ENCODE measurements at regions not wholly inside any gene's neighbourhood (a gene's known extent, or its start where the extent isn't known, plus 50 kb on each side); places are given as distances from the start of the nearest gene placed in this dataset.

GRCh38 chr17:54153423-54153822 is 330.7 kb downstream of the KIF2B start:
- DNase-seq (ENCODE audit: low spot score): no peak
- H3K27ac Mint-ChIP-seq (ENCODE audit: unreplicated experiment): no peak overlapping the region
- no peak for TF ChIP-seq CTCF (IDR thresholded peaks at IDR 0.05; ENCODE audit: unreplicated experiment)

GRCh38 chr17:54157542-54157941 is 334.8 kb downstream of the KIF2B start:
- H3K27ac Mint-ChIP-seq (ENCODE audit: unreplicated experiment): no peak overlapping the region
- no peaks in the 10 kb centered on the region for H3K4me1 Mint-ChIP-seq (ENCODE audit: unreplicated experiment)
- DNase-seq (ENCODE audit: low spot score): no peak
- no peaks in the 10 kb centered on the region for H3K27me3 Mint-ChIP-seq (ENCODE audit: unreplicated experiment)
- no peak overlapping the region for H3K4me3 Mint-ChIP-seq (ENCODE audit: unreplicated experiment)
- H3K9me3 Mint-ChIP-seq (ENCODE audit: unreplicated experiment): no peaks in the 10 kb centered on the region
- H3K36me3 Mint-ChIP-seq (ENCODE audit: low read depth, unreplicated experiment): no peaks in the 10 kb centered on the region
- no peak for TF ChIP-seq CTCF (IDR thresholded peaks at IDR 0.05; ENCODE audit: unreplicated experiment)

More at GRCh38 chr17:54153423-54153822, 330.7 kb downstream of the KIF2B start:
- no peaks in the 10 kb centered on the region for H3K4me1 Mint-ChIP-seq (ENCODE audit: unreplicated experiment)
- H3K9me3 Mint-ChIP-seq (ENCODE audit: unreplicated experiment): no peaks in the 10 kb centered on the region
- no peaks in the 10 kb centered on the region for H3K27me3 Mint-ChIP-seq (ENCODE audit: unreplicated experiment)
- no peak overlapping the region for H3K4me3 Mint-ChIP-seq (ENCODE audit: unreplicated experiment)
- H3K36me3 Mint-ChIP-seq (ENCODE audit: low read depth, unreplicated experiment): no peaks in the 10 kb centered on the region

- no peaks in the 10 kb centered on the region for H3K4me1 Mint-ChIP-seq (ENCODE audit: unreplicated experiment)
- peak; percentile 54 for TF ChIP-seq CTCF (IDR thresholded peaks at IDR 0.05; ENCODE audit: unreplicated experiment)
- peak; percentile 35 for DNase-seq (ENCODE audit: low spot score)
- H3K27me3 Mint-ChIP-seq (ENCODE audit: unreplicated experiment): peaks cover 2% of the 10 kb centered on the region
- no peaks in the 10 kb centered on the region for H3K36me3 Mint-ChIP-seq (ENCODE audit: low read depth, unreplicated experiment)
- no peak overlapping the region for H3K4me3 Mint-ChIP-seq (ENCODE audit: unreplicated experiment)
- H3K27ac Mint-ChIP-seq (ENCODE audit: unreplicated experiment): no peak overlapping the region
- H3K9me3 Mint-ChIP-seq (ENCODE audit: unreplicated experiment): no peaks in the 10 kb centered on the region
These were observed 349.6 kb downstream of the KIF2B start for GRCh38 chr17:54172096-54172984.

- Mint-ChIP-seq H3K27me3 (ENCODE audit: unreplicated experiment) (no peaks in the 10 kb centered on the region), H3K27ac (ENCODE audit: unreplicated experiment) (no peak overlapping the region), H3K4me1 (ENCODE audit: unreplicated experiment) (no peaks in the 10 kb centered on the region), H3K4me3 (ENCODE audit: unreplicated experiment) (no peak overlapping the region), H3K9me3 (ENCODE audit: unreplicated experiment) (no peaks in the 10 kb centered on the region), H3K36me3 (ENCODE audit: low read depth, unreplicated experiment) (no peaks in the 10 kb centered on the region)
- DNase-seq (ENCODE audit: low spot score): no peak
- TF ChIP-seq CTCF (IDR thresholded peaks at IDR 0.05; ENCODE audit: unreplicated experiment): no peak
These were observed 350.2 kb downstream of the KIF2B start for GRCh38 chr17:54172985-54173316.

GRCh38 chr17:54177606-54178308 is 355.0 kb downstream of the KIF2B start:
- no peak for TF ChIP-seq CTCF (IDR thresholded peaks at IDR 0.05; ENCODE audit: unreplicated experiment)
- Mint-ChIP-seq H3K4me1 (ENCODE audit: unreplicated experiment) (no peaks in the 10 kb centered on the region), H3K27me3 (ENCODE audit: unreplicated experiment) (no peaks in the 10 kb centered on the region), H3K36me3 (ENCODE audit: low read depth, unreplicated experiment) (no peaks in the 10 kb centered on the region), H3K4me3 (ENCODE audit: unreplicated experiment) (no peak overlapping the region), H3K27ac (ENCODE audit: unreplicated experiment) (no peak overlapping the region), H3K9me3 (ENCODE audit: unreplicated experiment) (no peaks in the 10 kb centered on the region)
- DNase-seq (ENCODE audit: low spot score): no peak

Data from endothelial cell (in vitro differentiated cells).